ENCODE measurements at regions not wholly inside any gene's neighbourhood (a gene's known extent, or its start where the extent isn't known, plus 50 kb on each side); places are given as distances from the start of the nearest gene placed in this dataset.

GRCh38 chr7:157087646-157088045, 51.1 kb upstream of the UBE3C start:
- TF ChIP-seq, protein P1, sequence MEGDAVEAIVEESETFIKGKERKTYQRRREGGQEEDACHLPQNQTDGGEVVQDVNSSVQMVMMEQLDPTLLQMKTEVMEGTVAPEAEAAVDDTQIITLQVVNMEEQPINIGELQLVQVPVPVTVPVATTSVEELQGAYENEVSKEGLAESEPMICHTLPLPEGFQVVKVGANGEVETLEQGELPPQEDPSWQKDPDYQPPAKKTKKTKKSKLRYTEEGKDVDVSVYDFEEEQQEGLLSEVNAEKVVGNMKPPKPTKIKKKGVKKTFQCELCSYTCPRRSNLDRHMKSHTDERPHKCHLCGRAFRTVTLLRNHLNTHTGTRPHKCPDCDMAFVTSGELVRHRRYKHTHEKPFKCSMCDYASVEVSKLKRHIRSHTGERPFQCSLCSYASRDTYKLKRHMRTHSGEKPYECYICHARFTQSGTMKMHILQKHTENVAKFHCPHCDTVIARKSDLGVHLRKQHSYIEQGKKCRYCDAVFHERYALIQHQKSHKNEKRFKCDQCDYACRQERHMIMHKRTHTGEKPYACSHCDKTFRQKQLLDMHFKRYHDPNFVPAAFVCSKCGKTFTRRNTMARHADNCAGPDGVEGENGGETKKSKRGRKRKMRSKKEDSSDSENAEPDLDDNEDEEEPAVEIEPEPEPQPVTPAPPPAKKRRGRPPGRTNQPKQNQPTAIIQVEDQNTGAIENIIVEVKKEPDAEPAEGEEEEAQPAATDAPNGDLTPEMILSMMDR (IDR thresholded peaks at IDR 0.05), result no peak
- TF ChIP-seq EZH2 (IDR thresholded peaks at IDR 0.05; ENCODE audit: borderline replicate concordance, insufficient read depth, low read depth, low read length, poor library complexity, severe bottlenecking), result no peak

All from B cell (primary cell).